HTR-8/SVneo (cell line): ENCODE measurements at regions not wholly inside any gene's neighbourhood (a gene's known extent, or its start where the extent isn't known, plus 50 kb on each side); places are given as distances from the start of the nearest gene placed in this dataset.
"Not testable (repeated sequence)": the region's sequence is repeated elsewhere in the genome, so short reads cannot be mapped to it uniquely, and the experiment has no call there.

Source experiments
- DNase-seq: peaks from one replicate; pipeline ENCODE4 v3.0.0; 2011; ENCODE audit warnings: low spot score, mixed read lengths; ENCODE audit not compliant: insufficient read length
- FAIRE-seq: peaks from 2 replicates; lab custom pipeline; 2011; peaks lifted over from hg19 to GRCh38; lab: Jason Lieb, UNC

DNA sequence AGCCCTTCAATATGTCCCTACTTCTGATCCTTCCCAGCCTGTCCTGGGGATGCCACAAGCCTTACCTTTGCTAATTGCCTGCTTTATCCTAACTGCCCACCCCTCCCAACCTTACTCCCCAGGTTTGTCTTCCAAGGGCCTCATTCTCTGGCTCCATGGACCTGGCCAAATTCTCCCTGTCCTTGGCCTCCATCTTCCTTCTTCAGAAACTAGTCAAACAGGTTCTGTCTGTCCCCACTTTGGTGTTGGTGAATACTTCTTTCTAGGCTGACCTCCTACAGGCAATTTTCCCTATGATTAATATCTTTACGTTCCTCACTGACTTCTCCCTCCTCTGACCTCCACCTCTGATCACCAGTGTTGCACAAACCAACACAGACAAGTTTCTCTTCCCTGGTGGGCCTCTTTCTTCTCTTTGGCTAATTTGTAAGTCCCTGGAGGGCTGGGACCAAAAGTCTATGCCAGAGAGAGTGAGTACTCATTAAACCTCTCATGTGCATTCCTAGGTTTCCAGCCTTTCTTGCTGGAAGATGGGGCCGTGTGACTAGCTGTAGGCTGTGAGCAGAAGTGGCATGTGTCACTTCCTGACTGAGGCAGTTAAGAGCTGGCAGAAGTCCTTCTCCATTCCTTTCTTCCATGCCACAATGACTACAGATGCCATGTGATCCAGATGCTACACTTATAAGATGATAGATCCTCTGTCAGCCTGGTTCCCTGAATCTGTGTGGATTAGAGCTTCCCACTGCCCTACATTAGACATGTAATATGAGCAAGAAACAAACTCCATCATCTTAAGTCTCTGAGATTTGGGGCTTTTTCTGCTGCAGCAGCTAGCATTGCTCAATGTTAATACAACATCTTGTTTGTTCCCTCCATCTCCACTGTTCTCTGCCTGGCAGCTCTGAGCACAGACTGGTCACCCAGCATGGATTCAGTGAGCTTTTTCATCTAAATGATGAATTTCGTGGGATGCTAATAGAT is 382.7 kb downstream of the RPS24 start:
- no peak for DNase-seq
- FAIRE-seq = no peak

DNA sequence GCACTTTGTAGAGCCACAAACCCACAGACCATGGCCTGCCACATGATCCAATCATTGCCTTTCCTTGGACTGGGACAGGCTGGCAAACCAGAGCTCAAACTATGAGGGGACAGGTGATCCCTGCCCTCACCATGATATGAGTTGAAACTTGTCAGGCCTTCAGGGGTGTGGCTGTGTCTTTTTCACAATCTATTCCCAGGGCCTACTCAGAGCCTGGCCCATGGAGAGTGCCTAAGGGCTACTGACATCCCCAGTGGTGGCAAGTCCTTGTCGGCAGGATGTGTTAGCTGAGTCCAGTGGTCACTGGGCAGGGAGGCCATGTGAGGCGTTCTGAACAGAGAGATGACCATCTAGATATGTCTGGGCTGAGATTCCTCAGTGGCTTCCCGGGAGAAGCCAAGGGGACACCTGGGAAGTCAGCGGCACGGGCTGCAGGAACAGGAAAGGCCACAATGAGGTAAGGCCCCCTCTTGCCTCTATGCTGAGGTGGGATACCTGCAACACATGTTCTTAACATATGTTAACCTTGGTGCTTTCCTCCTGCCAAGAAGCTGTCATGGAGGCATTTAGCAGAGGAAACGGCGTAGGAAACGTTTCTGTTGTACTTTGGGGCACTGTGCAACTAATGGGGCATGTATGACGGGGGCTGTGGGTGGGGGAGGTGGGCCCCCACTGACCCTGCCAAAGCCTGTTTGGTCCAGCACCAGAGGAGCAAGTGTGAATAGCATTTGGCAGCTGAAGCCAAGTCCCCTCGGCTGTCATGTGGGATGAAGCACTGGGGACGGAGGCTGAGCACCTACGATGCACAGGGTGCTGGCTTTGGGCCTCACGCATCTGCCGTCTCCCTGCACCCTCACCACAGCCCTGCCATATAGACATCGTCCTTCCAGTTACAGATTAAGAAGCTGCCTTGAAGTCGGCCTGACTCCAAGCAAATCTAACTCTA is 384.0 kb downstream of the RPS24 start:
- FAIRE-seq = no peak
- no peak for DNase-seq

DNA sequence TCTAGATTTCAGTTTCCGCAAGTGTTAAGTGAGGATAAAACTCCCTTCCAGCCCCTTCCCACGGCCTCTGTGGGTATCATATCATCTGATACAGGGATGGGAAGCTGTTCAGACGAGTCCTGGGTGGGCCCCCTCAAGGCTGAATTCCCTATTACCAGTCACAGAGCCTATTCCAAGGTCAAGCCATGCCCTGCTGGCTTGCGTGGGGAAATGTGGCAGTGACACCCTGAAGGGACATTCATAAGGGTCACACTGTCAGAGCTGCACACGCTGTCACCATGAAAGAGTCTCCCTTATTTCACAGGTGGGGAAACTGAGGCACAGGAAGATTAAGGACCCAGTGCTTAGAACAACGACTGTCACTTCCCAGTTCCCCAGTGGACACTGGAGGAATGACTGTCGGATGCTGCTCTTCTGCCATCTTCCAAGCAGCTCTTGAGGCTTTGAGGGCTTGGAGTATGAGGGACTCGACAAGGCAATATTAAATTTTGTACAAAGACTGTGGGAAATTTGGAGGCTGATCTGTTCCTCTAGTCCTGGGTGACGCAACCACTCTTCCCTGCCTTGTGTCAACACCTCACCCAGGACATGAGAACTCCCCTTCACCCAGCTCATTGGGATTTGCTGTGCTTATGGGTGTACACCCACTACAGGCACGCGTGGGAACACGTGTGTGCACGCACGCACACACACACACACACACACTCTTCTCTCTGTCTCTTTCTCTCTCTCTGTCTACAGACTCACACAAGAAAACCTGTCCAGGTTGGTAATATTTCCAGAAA is 386.0 kb downstream of the RPS24 start:
- DNase-seq (no peak), FAIRE-seq (no peak)

DNA sequence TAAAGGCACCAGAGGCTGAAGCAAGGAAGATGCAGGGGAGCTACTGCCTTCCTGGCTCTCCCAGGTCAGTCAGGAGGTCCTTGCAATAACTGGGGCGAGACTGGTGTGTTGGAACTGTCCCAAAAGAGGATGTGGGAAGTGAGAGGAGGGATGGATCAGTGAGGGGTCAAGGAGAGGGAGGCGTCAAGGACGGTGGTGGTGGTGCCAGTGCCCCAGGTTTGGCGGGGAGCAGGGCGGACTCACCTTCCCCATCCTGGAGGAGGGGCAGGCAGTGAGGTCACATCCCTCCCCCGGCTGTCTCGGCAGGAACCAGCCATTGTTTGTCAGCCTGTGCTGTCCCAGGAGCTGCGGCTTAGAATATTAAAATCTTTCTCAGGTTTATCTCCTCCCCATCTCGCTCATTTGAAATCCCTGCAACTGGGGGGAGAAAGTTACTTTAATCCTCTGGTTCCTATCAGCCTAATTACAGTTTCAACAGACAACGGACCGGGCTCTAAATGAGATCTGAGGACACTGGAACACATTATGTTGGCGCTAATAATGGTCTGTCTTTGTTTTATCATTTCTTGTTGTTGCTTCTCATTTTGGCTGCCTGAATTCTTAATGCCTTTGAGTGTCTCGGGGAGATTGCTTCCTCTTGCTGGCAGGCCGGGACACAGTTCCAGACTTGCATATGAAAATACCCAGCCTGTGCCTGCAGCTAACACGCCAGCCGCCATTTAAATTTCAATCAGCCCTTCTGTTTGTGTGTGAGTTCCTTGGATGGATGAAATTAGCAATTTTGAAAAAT is 387.5 kb downstream of the RPS24 start:
- no peak for FAIRE-seq

DNA sequence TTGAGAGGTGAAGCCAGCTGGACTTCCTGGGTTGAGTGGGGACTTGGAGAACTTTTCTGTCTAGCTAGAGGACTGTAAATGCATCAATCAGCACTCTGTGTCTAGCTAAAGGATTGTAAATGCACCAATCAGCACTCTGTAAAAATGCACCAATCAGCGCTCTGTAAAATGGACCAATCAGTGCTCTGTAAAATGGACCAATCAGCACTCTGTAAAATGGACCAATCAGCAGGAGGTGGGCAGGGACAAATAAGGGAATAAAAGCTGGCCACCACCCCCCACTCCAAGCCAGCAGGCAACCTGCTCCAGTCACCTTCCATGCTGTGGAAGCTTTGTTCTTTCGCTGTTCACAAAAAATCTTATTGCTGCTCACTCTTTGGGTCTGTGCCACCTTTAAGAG is 390.4 kb downstream of the RPS24 start:
- DNase-seq, FAIRE-seq: not testable (repeated sequence)

More for the DNA sequence above, 387.5 kb downstream of the RPS24 start:
- no peak for DNase-seq

DNA sequence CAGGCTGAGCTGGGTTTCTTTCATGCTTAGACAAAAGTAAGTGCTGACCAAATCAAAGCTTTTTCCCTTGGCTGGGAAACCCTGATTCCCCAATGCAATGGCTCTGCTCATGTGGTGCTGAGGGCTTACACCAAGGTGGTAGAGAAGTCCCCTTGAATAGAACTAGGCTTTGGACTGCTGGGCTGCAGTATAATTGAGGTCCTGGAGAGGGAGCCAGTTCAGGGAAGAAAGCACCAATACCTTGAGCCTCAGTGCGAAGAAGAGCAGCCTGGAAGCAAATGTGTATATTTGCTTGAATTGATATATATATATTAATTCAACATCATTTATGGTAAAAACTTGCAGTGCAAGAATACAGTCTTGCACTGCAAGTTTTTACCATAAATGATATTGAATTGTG is 391.1 kb downstream of the RPS24 start:
- DNase-seq (no peak), FAIRE-seq (no peak)

DNA sequence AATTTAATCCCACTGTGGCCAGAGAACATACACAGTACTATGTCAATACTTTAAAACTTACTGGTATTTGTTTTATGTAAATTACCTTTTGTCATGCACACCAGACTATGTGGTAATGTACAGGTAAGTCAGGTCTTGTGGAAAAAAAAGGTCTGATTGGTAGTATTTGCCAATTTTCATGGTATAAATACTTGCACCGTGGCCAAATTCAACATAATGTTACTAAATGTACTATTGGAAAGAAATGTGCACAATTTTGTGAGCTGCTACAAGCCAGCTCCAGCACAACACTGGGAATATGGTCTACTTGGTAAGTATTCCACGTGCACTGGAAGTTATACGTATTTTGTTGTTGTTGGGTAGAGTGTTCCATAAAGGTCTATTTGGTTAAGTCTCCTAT is 392.5 kb downstream of the RPS24 start:
- DNase-seq (no peak), FAIRE-seq (no peak)

DNA sequence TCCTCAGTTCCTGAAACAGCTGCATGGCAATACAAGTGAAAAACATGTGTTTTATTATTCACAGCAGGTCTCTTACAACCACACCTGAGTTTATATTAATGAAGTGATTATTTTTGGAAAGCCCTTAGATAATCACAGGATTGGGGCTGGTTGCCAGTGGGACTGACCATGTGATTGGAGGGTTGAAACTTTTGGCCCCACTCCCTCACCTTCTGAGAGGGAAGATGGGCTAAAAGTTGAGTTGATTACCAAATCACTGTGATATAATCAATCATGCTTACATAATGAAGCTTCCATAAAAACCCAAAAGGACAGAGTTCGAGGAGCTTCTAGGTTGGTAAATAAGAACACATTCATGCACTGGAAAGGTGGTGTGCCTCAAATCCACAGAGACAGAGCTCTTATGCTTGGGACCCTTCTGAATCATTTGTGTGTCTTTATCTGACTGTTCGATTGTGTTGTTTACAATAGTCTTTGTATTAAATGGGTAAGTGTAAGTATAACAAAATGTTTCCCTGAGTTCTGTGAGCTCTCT is 393.9 kb downstream of the RPS24 start:
- FAIRE-seq (no peak), DNase-seq (no peak)

DNA sequence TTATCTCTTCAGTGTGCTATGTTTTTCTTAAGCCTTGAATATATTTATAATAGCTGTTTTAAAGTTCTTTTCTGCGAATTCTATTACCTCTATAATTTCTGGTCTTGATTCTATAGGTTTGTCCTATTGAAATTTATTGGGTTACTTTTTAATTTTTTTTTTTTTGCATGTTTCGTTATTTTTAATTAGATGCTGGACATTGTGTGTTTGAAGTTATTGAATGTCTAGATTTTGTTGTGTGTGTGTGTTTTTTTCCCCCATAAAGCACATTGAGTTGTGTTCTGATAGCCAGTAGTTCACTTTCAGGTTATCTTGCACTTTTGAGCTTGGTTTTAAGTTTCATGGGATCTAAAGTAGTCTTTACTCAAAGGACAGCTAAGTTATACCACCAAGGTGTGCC is 394.9 kb downstream of the RPS24 start:
- FAIRE-seq (no peak), DNase-seq (no peak)

DNA sequence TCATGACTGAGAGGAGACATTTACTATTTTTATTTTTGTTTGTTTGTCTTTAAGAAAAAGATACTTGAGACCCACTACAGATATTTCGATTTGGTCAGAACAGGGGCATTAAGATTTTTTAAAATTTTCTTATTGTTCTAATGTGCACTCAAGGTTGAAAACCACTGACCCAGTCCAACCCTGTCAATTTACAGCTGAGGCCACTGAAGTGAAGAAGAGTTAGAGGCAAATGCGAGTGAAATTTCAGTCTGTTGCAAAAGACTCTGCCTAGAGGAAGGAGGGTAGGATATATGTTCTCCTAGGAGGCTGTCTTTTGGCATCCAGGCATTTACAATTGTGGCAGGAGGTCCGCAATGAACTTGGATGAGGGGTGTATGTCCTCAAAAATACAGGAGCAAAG is 396.3 kb downstream of the RPS24 start:
- FAIRE-seq (no peak), DNase-seq (no peak)

DNA sequence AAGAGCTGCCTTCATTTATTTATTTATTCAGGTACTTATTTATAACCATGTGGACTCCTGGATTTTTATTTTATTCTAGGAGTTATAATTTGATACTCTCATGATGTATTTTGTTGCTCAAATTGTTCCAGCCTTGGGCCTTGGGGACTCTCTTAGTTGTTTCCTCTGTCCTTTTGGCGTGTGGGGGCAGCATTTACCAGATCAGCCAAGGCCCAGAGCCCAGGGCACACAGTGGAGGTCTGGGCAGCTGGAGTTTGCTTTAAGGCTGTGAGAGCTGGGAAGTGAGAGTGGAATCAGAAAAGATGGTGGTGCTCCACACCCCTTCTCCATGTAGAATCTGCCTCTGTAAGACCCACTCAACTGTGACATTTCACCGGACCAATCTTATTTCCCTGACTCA is 398.9 kb downstream of the RPS24 start:
- DNase-seq = peak; percentile 14
- FAIRE-seq = no peak

DNA sequence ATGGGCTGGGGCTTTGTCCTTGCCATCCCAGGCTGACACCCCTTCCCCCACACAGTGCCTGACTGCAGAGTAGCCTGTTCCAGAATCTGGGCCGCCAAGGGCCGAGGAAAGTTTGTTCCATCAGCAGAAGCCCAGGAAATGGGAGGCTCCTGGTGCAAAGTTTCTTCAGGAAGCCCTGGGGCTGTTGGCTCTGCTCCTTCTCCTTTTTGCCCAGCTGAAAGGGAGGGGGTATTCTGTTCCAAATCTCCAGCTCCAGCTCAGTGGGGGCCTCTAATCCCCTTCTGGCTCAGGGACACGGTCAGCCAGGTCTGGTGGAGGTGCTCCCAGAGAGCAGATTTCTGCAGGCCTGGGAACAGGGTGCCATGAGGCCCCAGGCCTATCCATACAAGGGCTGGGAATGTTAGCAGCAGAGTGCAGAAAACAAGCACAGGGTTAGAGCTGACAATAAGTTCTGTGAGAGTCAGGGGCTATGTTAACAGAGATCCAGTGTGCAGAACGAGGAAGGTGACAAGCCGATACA is 399.5 kb downstream of the RPS24 start:
- no peak for FAIRE-seq

DNA sequence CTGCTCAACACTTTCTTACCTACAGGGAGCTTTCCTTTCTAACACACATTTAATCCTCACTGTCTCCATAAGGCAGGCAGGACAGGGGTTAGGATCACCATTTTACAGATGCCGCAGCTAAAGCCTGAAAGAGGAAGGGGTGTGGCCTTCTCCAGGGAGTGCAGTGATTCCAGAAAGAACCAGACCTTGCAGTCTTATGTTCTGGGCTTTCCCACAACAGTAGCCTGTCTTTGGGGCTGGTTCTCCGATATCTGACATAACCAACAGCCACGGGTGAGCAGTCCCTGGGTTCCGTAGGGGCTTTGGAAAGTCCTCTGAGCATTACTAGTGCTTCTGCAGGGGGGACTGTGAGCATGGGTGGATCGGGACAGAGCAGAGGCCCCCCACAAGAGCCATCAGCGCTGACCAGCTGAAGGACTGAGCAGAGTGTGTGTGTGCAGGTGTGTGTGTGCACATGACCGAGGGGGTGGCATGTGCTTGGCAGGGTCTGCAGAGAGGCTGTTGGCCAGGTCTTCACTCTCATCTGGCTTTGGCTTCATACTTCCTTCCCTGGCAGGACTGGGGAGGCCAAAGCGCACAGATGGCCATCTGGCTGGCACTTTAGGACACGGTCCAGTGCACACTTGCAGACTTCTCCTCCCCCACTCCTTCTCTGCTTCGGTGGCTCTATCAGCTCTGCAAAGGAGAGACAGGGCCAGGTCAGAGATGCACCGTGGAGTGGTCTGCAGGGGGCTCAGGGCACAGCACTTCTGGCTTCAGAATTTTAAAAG is 400.3 kb downstream of the RPS24 start:
- FAIRE-seq (no peak), DNase-seq (no peak)

More for the DNA sequence above, 399.5 kb downstream of the RPS24 start:
- DNase-seq = no peak

DNA sequence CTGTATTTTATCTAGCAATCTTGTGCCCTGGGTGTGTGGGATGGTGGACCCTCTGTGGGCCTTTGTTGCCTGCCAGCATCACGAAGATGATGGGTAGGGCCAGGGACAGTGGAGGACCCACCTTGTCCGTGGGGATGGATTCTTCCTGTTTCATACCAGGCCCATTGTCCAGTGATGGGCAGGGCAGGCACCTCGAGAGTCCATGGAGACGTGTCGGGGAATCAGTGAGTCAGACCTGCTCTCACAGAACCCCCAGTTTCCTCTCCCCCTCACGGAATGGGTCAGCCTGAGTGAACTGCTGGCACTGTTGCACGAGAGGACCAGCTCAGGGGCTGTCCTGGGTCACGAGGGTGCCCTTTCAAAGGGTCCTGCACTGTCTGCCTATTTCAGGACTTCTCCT is 401.2 kb downstream of the RPS24 start:
- no peak for FAIRE-seq

DNA sequence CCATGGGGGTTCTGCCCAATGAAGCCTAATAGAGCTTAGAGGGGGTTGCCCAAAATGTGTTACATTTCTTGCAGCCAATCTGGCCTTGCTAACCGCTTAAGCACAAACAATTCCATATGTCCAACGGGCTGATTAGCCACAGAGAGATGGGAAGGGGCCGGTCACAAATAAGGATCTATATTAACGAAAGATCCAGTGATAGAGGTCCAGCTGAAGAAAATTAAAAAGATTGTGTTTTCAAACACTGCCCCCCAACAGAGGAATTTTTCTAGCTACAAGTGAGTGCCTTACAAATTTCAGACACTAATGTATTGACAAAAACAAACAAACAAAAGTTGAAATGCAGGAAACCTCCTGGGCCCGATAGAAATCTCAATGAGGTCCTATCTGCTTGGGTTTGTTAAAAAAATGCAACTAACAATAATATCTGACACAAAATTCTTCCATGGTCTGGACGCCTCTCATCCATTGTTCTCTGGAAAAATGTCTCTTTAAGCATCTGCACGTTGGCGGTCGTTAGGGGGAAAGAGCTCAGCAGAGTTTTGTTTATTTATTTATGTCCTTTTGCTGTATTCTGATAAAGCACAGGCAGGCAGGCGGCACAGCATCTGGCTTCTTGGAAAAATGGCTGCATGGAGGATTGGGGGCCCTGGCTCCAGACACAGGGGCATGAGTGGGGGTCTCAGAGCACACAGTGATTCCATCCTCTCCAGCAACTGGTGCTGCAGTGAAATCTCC is 402.0 kb downstream of the RPS24 start:
- FAIRE-seq (no peak), DNase-seq (no peak)

More for the DNA sequence above, 401.2 kb downstream of the RPS24 start:
- DNase-seq = no peak

DNA sequence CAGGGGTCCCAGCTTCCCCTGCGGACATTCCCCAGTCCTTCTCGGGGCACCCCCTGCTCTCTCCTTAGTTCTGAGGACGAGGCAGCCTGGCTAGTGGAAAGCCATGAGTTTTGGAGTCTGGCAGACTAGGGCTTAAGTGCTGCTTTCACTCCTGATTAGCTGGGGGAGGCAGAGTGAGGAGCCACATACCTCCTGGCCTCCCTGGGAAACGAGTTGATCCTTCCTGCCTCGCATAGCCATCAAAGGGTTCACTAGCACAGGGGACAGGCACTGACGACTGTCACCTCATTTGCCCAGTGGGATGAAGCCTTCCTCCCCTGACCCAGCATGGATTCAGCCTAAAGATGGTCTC is 402.5 kb downstream of the RPS24 start:
- no peak for FAIRE-seq
- DNase-seq = no peak

DNA sequence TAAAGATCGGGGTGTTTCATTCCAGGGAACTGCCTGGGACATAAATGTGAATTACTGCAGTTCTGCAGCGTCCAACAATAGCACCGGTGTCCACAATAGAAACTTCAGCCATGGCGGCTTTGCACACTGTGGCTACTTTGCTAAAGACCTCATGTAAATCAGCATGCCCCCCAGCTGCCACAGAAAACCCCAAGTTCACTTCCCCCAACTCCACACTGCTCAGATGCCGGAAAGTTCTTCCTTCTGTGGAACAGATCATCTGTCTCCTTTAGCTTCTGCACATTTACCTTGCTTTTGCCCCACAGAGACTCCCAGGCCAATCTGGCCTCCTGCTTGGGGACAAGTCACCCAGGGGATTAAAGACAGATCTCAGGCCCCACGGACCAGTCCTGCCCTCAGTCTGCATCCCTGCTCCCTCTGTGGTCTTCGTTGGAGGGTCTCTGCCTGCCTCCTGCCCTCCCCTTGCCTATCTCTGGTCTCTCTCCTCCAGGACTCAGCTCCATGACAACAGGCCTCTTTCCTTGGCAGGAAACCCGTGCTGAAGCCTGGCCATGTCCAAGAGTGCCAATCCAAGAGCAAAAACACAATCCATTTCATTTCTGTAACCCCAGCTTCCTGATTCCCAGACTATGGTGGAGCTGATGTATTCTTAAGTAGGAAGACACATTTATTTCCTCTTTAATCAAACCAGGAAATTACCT is 403.2 kb downstream of the RPS24 start:
- no peak for FAIRE-seq

More for the DNA sequence above, 403.2 kb downstream of the RPS24 start:
- DNase-seq = no peak
